IPS-15b (cell line): ENCODE measurements at regions not wholly inside any gene's neighbourhood (a gene's known extent, or its start where the extent isn't known, plus 50 kb on each side); places are given as distances from the start of the nearest gene placed in this dataset.

Experiments used
- H3K27me3 ChIP-seq: one replicate; pipeline ENCODE4 v1.6.1; 2013; ENCODE audit warnings: low read length; ENCODE audit not compliant: control insufficient read depth, insufficient read depth
- H3K36me3 ChIP-seq: one replicate; pipeline ENCODE4 v1.6.1; 2013; ENCODE audit warnings: low read length; ENCODE audit not compliant: control insufficient read depth, insufficient read depth
- H3K4me1 ChIP-seq: one replicate; pipeline ENCODE4 v1.6.1; 2013; ENCODE audit warnings: mild to moderate bottlenecking, low read length; ENCODE audit not compliant: control insufficient read depth, insufficient read depth
- H3K4me3 ChIP-seq: one replicate; pipeline ENCODE4 v1.5.1; 2013; ENCODE audit warnings: low read depth, low read length
- H3K9ac ChIP-seq: one replicate; pipeline ENCODE4 v1.6.1; 2013; ENCODE audit warnings: low read depth, mild to moderate bottlenecking, low read length
- H3K9me3 ChIP-seq: one replicate; pipeline ENCODE4 v1.6.1; 2013; ENCODE audit warnings: mild to moderate bottlenecking, low read length; ENCODE audit not compliant: control insufficient read depth, insufficient read depth

DNA sequence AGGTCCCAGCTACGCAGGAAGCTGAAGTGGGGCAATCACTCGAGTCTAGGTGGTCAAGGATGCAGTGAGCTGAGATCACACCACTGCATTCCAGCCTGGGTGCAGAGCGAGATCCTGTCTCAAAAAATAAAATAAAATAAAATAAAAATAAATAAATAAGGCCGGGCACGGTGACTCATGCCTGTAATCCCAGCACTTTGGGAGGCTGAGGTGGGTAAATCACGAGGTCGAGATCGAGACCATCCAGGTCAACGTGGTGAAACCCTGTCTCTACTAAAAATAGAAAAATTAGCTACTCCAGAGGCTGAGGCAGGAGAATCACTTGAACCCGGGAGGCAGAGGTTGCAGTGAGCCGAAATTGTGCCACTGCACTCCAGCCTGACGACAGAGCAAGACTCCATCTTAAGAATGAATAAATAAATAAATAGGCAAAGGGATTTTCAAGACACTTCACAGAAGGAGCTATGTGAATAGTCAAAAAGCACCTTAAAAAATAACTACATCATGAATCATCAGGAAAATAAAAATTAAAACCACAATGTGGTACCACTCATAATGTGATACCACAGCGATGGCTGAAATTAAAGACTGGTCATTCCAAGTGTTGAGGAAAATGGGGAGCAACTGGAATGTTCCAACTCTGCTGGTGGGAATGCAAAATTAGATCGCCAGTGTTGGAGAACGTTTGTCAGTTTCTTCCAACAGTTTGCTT, 92.9 kb upstream of the TBX3 start:
- Histone ChIP-seq H3K4me3 (no peak overlapping the region), H3K27me3 (no peaks in the 10 kb centered on the region), H3K36me3 (no peaks in the 10 kb centered on the region), H3K9me3 (no peaks in the 10 kb centered on the region), H3K4me1 (no peaks in the 10 kb centered on the region), H3K9ac (no peak overlapping the region)

DNA sequence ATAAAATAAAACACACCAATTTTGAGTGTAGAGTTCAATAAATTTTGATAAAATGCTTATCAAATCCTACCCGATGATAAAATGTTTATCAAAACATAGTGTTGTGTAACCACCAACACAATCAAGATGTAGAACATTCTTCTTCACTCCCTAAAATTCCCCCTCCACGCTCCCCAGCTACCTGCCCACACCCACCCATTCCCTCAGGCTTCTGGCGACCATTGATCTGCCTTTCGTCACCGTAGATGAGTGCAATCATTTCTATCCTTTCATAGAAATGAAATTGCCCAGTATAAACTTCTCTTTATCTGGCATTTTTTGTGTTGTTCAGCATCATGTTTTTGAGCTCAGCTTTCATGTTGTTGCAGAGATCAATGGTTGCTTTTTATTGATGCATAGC, 90.7 kb upstream of the TBX3 start:
- H3K4me1 ChIP-seq: no peaks in the 10 kb centered on the region
- H3K9me3 ChIP-seq: no peaks in the 10 kb centered on the region
- H3K27me3 ChIP-seq: no peaks in the 10 kb centered on the region
- no peak overlapping the region for H3K4me3 ChIP-seq
- no peak overlapping the region for H3K9ac ChIP-seq
- no peaks in the 10 kb centered on the region for H3K36me3 ChIP-seq

DNA sequence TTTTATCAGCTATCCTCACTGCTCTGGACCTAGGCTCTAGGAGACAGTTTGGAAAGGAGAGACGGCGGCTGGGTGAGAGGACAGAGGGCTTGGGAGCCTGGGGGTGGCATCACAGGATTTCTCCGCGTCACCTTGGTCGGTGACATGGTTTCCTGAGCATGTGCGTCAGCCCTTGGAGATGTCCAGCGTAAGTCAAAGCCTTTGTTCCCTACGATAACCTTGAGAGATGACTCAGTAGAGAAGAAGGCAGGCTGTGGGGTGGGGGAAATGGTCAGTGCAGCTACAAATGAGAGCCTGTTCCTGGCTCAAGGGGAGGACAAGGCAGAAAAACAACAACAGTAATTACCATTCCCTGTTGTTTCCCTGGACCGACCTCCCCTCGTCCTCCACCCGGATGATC, 90.2 kb upstream of the TBX3 start:
- Histone ChIP-seq H3K9me3 (no peaks in the 10 kb centered on the region), H3K4me1 (no peaks in the 10 kb centered on the region), H3K27me3 (no peaks in the 10 kb centered on the region), H3K36me3 (no peaks in the 10 kb centered on the region), H3K4me3 (no peak overlapping the region), H3K9ac (no peak overlapping the region)

DNA sequence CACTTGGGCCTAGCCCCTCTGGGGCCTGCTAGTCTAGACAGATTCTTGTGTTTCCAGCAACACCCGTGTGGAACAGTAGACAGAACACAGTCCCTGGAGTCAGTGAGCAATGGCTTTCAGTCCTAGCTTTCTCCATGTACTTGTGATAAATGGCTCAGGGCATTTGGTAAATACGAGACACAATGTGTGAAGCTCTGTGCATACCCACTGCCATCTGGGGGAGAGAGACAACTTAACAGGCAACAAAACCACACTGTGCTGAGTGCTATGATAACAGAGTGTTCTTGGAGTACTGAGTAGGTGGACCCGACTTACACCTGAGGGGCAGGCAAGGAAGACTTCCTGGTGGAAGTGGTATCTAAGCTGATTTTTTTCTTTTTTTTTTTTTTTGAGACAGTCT, 86.3 kb upstream of the TBX3 start:
- Histone ChIP-seq H3K9ac (no peak overlapping the region), H3K4me1 (no peaks in the 10 kb centered on the region), H3K27me3 (no peaks in the 10 kb centered on the region), H3K4me3 (no peak overlapping the region), H3K36me3 (no peaks in the 10 kb centered on the region), H3K9me3 (no peaks in the 10 kb centered on the region)

DNA sequence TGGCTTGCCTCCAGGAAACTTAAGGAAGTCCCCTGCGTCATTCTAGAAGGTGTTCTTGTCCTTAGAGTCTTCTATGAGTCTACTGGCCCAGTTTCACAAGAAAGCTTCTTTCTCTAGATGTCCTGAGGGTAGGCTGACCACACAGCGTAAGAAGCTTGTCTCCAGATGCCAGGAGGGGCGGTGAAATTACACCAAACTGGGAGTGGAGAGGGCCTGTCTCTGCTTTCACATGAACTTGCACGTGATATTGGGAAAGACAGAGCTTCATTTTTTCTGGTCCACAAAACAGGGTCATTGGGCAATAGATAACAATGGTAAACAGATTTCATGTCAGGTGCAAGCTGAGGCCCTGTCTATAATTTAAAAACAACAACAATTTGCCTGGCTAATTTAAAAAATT, 85.7 kb upstream of the TBX3 start:
- no peak overlapping the region for H3K4me3 ChIP-seq
- H3K9ac ChIP-seq: no peak overlapping the region
- no peaks in the 10 kb centered on the region for H3K9me3 ChIP-seq
- H3K27me3 ChIP-seq: no peaks in the 10 kb centered on the region
- no peaks in the 10 kb centered on the region for H3K36me3 ChIP-seq
- no peaks in the 10 kb centered on the region for H3K4me1 ChIP-seq

DNA sequence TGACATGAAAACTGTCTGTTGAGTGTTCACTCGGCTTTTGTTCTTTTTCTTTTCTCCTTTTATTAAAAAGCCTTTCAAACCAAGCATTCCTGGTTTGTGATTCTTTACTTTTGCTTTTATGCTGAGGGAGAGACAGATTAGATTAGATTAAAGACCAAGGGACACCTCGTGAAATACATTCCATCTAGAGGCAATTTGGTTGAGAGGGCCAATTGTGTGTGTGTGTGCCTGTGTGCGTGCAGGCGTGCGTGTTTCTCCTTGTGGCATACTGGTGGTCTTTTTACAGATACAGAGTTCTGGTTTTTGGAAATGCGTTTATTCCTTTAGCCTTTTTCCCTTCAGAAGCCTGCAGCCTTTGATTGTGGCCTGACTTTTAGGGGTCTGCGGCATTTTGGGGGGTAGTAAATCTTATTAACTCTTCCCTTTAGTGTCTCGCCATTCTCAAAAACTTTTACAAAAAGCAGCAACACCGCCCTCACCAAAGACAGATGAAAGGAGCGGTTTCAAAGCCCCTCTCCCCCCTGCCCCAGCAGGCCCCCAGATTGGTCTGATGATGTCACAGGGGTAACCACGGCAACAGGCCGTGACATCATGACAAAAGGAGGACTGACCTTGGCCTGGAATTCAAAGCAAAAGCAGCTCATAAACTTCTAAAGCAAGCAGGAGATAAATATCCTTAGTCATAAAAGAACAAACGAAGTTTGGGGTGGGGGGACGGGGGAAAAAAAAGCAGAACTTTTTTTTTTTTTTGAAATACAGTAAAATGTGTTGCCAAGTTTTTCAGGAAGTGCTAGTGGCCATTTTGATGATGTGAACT, 84.1 kb upstream of the TBX3 start:
- Histone ChIP-seq H3K36me3 (no peaks in the 10 kb centered on the region), H3K9me3 (no peaks in the 10 kb centered on the region), H3K27me3 (no peaks in the 10 kb centered on the region), H3K4me1 (no peaks in the 10 kb centered on the region), H3K9ac (no peak overlapping the region), H3K4me3 (no peak overlapping the region)

DNA sequence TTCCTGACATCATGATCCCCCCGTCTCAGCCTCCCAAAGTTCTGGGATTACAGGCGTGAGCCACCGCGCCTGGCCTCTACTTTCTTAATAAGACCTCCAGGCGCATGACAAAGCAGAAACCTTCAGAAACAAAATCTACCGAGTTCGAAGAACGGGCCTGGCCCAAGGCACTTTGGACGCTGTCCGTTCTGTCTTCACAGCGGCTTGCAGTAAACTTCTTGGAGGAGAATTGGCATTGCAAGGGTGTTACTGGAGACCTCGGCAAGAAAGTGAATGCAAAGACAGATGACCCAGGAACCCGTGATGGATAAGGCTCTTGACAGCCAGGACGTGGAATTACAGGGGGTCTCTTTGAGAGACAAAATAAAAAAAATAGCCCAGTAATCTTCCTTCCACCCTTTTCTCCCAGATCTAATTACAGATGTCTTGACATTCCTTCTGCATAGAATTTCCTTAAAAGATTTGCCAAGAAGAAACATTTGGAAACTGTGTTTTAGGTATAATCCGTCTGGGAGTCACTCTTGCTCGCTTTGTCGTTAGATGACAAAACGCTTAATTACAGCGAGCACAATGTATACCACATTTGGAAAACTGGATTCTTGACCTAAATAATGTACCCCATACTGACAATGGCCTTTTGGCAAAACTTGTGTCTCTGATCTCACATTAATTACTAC, 83.2 kb upstream of the TBX3 start:
- H3K4me1 ChIP-seq: no peaks in the 10 kb centered on the region
- no peak overlapping the region for H3K4me3 ChIP-seq
- no peaks in the 10 kb centered on the region for H3K27me3 ChIP-seq
- H3K9ac ChIP-seq: no peak overlapping the region
- H3K9me3 ChIP-seq: no peaks in the 10 kb centered on the region
- H3K36me3 ChIP-seq: no peaks in the 10 kb centered on the region

DNA sequence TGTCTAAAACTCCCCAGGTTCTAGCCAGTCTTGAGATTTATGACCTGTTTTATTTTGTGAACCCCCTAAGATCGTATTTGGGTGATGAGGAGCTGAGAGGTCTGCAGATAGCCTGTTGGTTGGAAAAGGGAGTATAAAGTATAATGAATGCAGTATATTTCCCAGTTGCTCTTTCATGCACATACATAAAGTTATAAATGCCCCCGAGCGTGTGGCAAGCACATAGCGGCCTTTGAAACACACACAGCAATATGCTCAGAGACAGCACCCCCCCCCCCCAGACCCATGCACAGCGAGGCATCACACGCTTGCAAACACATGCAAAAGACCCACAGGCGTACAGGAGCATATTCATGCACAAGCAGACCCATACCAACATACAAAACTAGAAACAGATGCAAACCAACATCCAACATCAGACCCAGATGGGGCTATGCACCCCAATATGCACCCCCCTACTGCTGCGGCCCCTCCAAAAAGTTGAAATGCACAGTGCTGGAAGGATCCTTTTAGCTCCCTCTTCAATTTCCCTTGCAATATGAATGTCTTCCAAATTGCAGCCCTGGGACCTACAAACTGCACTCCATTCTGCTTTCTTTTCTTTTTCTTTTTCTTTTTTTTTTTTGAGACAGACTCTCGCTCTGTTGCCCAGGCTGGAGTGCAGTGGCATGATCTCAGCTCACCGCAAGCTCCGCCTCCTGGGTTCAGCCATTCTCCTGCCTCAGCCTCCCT, 82.2 kb upstream of the TBX3 start:
- Histone ChIP-seq H3K9ac (no peak overlapping the region), H3K36me3 (no peaks in the 10 kb centered on the region), H3K4me3 (no peak overlapping the region), H3K4me1 (no peaks in the 10 kb centered on the region), H3K27me3 (no peaks in the 10 kb centered on the region), H3K9me3 (no peaks in the 10 kb centered on the region)

DNA sequence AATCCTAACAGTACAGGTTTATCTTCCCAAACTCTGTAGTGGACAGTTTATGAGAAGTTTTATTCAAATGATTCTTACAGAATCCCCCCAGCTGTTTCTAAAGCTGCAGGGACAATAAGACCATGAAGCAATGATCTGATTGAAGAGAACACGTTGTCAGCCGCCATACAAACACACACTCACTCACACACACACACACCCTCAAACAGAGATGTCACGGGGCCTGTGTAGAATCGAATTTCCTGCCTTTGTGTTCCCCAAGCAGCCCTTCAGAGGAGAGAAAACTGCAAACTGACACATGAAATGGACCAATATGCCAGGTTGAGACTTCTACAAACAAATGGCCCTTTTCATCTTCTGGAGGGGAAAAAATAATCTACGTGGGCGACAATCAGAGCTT, 80.5 kb upstream of the TBX3 start:
- Histone ChIP-seq H3K27me3 (no peaks in the 10 kb centered on the region), H3K36me3 (no peaks in the 10 kb centered on the region), H3K4me3 (no peak overlapping the region), H3K4me1 (no peaks in the 10 kb centered on the region), H3K9ac (no peak overlapping the region), H3K9me3 (no peaks in the 10 kb centered on the region)

DNA sequence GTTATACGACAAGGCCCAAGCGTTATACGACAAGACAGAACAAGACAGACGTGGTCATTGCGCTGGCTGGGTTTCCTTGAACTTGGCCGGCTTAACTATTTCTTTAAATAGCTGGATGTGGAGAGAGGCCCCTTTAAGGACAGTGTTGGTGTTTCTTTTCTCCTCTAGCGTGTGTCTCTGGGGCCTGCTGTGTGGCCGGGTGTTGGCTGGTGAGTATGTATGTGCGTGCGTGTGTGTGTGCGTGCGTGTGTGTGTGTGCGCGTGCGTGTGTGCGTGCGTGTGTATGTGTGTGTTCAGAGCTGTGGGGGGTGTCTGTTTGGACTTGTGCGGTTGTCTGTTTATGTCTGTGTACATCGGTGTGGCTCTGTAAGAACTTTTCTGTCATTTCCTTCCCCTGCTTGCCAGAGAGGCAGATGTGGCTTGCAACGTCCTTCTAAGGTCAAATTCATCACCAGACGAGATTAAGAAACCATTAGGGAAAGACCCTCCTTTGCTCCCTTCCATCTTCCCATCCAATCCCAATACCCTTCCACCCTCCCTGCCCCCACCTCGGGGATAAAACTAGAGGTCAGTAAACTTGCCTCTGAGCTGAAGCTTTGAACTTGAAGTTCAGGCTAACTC, 78.6 kb upstream of the TBX3 start:
- Histone ChIP-seq H3K27me3 (no peaks in the 10 kb centered on the region), H3K4me3 (no peak overlapping the region), H3K9me3 (no peaks in the 10 kb centered on the region), H3K4me1 (no peaks in the 10 kb centered on the region), H3K9ac (no peak overlapping the region), H3K36me3 (no peaks in the 10 kb centered on the region)

DNA sequence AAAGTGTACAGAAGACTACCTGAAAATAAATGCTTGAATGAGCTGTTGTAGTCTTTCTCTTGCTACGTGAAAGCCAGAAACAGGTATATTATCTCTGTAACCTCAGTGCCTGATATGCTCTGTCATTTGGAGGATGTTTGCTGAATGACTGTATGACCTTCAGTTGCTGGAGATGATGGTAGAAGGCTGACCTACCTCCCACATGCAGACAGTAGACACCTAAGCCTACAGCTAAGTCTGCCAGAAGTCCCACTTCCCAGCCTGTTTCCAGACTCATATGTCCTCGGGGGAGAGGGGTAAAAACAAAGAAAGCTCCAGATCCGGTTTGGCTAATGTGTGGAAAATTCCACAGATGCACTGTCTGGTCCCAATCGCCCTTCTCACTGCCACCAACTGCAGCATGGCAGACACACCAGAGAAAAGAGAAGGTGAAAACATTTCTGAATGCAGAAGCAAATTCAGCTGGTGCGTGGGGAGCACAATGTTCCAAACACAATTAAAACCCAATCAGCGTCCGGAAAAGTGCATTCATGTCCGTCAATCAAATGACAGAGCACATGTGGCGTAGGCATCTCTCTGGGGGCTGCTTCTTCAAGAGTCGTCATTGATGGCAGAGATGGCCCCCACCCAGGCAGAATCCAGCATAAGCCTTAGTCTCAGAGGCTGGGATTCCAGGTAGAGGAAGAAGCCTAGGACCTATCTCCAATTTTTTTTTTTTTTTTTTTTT, 76.3 kb upstream of the TBX3 start:
- no peaks in the 10 kb centered on the region for H3K4me1 ChIP-seq
- no peak overlapping the region for H3K4me3 ChIP-seq
- H3K9me3 ChIP-seq: no peaks in the 10 kb centered on the region
- H3K9ac ChIP-seq: no peak overlapping the region
- H3K27me3 ChIP-seq: no peaks in the 10 kb centered on the region
- no peaks in the 10 kb centered on the region for H3K36me3 ChIP-seq
